GM04503 (cell line): ENCODE measurements at regions not wholly inside any gene's neighbourhood (a gene's known extent, or its start where the extent isn't known, plus 50 kb on each side); places are given as distances from the start of the nearest gene placed in this dataset.
A peak's percentile ranks its signal among the peaks of the same experiment; 100 is the strongest.
"Not testable (repeated sequence)": the region's sequence is repeated elsewhere in the genome, so short reads cannot be mapped to it uniquely, and the experiment has no call there.

Experiments used
- DNase-seq: peaks from one replicate; pipeline ENCODE4 v3.0.0-alpha.2; 2012; ENCODE audit warnings: low read depth

GRCh38 chr22:26769663-26770062, 112.3 kb downstream of the MIAT start:
- DNase-seq, result no peak

DNA sequence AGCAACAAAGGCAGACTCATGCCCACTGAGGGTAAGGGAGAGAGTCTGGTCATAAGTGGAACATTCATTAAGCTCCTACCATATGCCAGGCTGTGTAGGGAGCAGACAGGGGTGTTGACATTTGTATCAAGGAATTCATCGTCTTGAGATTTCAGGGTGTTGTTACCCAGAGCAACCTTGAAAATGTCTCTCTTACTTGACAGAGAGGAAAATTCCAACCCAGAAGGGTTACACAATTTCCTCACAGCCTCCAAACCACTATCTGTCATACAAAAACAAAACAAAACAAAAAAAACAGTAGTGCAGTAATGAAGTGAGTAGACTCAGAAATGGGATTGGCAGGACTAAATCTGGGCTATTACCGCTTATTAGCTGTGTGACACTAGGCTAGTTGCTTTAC, 113.2 kb downstream of the MIAT start:
- peak; percentile 72 for DNase-seq

DNA sequence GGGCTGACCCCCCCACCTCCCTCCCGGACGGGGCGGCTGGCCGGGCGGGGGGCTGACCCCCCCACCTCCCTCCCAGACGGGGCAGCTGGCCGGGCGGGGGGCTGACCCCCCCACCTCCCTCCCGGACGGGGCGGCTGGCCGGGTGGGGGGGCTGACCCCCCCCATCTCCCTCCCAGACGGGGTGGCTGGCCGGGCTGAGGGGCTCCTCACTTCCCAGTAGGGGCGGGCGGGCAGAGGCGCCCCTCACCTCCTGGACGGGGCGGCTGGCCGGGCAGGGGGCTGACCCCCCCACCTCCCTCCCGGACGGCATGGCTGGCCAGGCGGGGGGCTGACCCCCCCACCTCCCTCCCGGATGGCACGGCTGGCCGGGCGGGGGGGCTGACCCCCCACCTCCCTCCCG, 115.7 kb downstream of the MIAT start:
- DNase-seq, result not testable (repeated sequence)

- DNase-seq, result no peak
Measured at GRCh38 chr22:26775394-26775793, 118.0 kb downstream of the MIAT start.

DNA sequence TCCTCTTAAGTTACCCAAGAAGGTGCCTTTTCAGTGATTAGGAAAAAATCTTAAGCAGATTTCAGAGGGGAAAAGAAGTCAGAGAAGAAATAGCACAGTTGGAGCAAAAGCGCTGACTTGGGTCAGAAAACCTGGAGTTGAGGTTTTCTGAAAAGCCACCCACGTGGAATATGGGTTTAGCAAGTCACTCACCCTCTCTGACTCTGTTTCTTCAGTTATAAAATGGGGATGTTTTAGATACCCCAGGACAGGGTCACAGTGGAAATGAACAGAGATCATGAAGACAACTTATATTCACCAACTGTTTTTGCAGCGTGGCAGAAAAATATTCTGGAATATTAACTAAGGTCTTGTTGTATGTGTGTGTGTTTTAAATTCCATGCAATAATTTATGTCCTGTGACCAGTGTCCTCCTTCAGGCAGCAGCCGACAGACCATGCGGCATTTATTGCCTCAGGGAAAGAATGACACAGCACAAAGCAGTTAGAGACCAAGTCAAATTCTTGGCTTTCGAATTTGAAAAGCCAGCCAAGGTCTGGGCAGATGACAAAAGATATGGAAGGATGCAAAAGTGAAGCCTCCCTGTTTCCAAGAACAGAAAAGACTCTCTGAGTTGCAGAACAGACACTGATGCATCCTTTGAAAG, 119.9 kb downstream of the MIAT start:
- DNase-seq, result peak; percentile 67

DNA sequence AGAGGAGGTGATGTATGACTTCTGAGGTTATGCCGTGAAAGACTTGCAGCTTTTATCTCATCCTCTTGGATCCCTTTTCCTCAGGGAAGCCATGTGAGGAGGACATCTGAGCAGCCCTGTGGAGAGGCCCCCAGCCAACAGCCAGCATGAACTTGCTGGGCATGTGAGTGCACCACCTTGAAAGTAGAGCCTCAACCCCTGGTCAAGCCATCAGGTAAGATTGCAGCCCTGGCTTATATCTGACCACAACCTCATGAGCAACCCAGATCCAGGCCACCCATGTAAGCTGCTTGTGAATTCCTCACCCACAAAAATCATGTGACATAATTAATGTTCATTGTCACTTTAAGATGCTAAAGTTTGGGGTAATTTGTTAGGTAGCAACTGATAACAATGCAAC, 121.0 kb downstream of the MIAT start:
- DNase-seq, result no peak

- DNase-seq, result no peak
Measured at GRCh38 chr22:26779108-26779507, 121.7 kb downstream of the MIAT start.

DNA sequence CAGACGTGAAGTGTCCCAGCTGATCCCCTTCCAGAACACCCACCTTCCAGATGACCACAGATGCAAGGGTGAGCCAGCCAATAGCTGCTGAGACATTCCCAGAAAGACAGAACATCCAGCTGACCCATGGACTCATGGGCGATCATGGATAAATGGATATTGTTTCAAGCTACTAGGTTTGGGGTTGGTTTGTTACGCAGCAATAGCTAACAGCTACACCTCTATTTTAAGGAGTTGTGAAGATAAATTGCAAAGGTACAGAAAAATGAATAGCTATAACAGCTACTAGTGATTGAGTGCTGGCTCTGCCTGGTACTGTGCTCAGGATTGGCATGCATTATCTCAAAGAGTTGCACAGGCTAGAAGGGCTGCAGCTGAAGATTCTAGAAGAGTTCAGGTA, 122.5 kb downstream of the MIAT start:
- DNase-seq, result no peak

GRCh38 chr22:26780521-26780920, 123.1 kb downstream of the MIAT start:
- no peak for DNase-seq

GRCh38 chr22:26781062-26781461, 123.7 kb downstream of the MIAT start:
- DNase-seq, result no peak

- no peak for DNase-seq
Measured at GRCh38 chr22:26781596-26781995, 124.2 kb downstream of the MIAT start.

DNA sequence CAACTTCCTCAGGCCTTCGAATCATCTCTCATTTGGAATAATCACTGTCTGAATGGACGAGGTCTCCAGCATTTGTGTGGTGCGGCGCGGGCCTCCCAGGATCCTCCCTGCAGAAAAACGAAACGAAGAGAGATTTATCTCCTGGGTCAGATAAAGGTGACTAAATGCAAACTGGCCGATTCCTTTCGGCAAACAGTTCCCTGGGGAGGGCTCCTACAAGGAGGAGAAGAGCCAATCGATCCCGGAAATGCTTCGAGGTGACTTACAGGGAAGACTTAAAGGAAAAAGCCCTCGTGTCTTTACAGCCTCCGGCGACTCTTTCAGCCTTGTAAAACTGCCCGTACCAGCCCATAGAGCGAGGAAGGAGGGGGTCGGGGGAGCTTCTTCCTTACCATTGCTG, 126.5 kb downstream of the MIAT start:
- no peak for DNase-seq

DNA sequence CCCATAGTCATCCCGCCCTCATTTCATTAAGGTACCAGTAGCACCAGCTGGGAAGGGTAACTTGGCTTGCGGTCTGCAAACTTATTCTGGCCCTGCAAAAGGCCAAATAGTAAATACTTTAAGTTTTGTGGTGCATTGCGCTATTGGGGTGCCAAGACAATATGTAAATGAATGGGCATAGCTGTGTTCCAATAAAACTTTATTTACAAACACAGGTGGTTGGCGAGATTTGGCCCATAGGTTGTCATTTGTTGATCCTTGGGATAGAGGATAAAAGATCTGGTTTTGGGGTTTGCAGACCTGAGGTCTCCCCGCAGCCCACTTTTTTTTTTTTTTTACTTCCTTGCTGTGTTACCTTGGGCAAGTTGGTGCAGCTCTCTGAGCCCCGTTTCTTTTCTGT, 127.4 kb downstream of the MIAT start:
- DNase-seq, result no peak

DNA sequence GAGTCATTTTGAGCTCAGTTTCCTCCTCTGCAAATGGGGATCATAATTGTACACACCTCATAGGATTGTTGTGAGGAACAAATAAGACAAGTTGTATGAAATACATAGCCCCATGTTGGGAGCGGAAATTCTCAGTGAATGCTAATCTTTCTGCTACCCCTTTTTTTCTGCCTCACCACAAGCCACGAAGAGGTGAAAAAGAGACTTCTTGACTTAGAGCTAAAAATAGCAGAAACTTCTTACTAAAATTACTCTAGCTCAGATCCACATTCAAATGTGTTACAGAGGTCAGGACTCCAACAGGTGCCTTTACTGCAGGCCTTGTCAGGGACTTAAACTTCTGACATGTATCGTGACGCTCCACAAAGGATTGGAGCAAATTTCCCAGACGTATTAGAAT, 128.5 kb downstream of the MIAT start:
- DNase-seq, result no peak

DNA sequence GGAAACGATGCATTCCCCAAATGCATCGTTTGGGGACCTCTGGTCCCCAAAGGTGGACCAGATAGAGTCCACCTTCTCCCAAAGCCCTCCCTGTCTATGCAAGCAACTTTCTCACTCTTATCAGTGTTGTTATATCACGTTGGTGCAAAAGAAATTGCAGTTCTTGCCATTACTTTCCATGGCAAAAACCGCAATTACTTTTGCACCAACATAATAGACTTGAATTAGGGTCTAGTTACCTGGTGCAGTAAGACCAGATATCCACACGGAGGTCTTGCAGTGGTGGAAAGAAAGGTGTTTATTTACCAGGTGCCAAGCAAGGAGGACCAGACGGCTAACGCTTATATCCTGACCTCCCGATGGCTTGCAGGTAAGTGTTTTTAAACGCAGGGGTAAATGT, 129.0 kb downstream of the MIAT start:
- no peak for DNase-seq

DNA sequence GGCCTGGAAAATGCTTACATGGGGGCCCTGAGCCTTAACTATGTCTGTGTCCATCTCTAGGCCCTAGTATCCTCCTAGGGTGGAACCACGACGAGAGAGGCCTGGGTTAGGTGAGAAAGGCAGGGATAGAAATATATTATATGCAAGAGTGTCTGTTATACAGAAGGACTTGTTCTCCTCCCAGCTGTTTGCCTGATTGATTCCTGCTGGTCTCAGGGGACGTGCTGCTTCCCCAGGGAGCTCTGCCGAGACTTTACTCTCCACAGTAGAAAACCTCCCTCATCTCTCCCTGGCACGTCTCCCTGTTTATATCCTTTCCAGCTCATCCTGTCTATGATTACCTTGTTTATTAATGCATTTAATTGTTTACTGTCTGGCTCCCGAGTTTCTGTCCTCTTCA, 132.6 kb downstream of the MIAT start:
- DNase-seq, result no peak

DNA sequence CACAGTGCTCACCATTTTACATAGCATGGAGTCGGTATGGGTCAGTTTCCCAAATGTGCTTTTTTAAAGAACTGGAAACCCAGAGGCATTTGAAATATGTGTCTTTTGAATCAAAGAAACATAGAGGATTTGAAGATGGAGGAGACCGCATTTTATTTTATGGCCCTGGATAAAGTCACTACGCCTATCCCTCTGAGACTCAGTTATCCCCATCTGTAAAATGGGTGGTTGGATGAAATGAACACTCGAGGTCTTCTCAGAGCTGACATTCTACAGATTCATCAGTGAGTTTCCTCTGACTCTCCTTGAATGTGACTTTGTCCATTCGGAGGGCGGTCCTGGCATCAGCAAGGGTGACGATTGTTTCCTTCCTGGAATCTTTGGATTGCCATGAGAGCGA, 135.1 kb downstream of the MIAT start:
- no peak for DNase-seq

DNA sequence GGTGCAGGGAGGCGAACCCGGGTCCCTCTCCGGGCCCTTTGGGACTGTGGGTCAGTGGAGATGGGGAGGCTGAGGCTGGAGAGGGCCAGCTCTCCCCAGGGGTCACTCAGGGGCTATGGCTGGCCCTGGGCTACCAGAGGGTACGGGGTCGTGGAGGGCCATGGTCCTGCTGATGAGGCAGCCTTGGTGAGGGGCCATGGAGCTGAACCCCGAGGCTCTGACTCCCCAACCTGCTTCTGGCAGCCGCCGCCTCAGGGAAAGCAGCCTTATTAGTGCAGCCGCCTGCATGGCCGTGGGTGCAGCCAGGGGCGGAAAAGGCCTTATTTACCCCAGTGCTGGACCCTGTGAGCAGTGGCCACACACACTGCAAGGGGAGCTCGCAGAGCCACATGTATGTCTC, 139.4 kb downstream of the MIAT start:
- no peak for DNase-seq

- DNase-seq, result no peak
Measured at GRCh38 chr22:26797910-26798309, 140.5 kb downstream of the MIAT start.

DNA sequence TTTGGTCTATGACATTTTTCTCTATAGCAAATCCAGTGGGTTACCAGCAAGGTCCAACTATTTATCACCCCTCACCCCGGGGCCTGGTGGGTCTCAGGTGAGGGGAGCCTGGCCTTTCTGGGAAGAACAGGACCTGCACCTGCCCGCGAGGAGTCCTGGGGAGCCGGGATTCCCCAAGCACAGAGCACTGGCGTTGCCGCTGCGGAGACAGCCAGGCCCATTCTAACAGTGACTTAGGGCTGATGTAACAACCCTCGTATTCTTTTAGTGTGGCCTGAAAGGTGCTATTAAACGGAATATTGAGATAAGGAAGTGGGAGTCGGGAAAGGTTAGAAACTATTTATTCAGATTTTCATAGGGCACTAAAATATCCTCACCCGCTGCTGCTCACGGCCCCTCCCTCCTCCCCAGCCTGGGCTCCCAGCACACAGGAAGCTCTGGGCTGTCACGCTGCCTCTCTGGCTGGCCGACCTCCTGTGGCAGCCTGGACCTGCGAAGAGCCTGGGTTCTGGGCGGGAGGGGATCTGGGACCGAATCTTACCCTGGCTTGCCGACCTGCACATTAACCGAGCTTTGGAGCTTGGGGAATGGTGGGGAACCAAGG, 141.2 kb downstream of the MIAT start:
- no peak for DNase-seq

- DNase-seq, result no peak
Measured at GRCh38 chr22:26800858-26801257, 143.5 kb downstream of the MIAT start.

DNA sequence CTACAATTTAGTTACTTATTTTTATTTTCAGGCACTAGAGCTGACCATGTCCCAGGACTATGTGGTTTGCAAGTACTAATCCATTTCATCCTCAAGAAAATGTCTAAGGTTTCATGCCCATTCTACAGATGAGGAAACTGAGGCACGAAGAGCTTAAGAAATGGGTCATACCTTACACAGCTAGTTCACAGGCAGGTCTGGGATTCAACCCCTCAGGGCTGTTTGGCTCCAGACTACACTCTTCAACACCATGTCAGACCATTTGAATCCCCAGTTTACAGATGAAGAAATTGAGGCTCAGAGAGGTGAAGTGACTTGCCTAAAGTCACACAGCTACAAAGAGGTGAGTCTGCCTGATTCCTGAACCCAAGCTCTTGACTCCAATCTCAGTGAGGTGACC, 144.1 kb downstream of the MIAT start:
- DNase-seq, result no peak

DNA sequence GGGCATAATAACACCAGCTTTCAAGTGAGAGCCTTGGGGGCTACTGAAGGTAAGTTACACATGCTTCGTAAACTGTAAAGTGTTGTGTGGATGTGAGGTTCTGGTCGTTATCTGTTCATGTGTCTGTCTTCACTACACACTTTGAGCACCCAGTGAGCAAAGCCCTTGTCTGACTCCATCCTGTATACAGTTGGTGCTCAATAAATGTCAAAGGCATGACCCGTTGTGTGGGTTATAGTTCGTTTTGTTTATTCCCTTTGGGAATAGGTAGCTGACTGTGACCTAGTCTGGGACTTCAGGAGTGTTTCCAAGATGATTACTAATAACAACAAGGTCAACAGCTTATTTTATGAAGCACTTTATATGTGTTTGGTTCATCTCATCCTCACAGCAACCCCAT, 146.9 kb downstream of the MIAT start:
- no peak for DNase-seq

GRCh38 chr22:26804911-26805539, 147.6 kb downstream of the MIAT start:
- DNase-seq, result no peak
